Activated CD8-positive, alpha-beta T cell treated with anti-CD3 and anti-CD28 coated beads for 36 hours (primary cell): ENCODE measurements at regions not wholly inside any gene's neighbourhood (a gene's known extent, or its start where the extent isn't known, plus 50 kb on each side); places are given as distances from the start of the nearest gene placed in this dataset.

Source experiments
- ATAC-seq: fragments of 200-7000 bp; cut with Tn5 transposase; one replicate; pipeline ENCODE4 v1.10.0; 2021; ENCODE audit warnings: mild to moderate bottlenecking, moderate library complexity
- CTCF ChIA-PET: fragments of 350-600 bp; sonication (Branson Sonifier 250); formaldehyde crosslinking; loops from one replicate; lab custom pipeline; 2021; ENCODE audit warnings: antibody characterized with exemption; lab: Charles Lee
- POLR2A ChIA-PET: fragments of 350-600 bp; sonication (Branson Sonifier 250); formaldehyde crosslinking; loops from one replicate; lab custom pipeline; 2021; ENCODE audit warnings: antibody characterized with exemption; lab: Charles Lee
- DNase-seq: peaks from one replicate; pipeline ENCODE4 v3.0.0-alpha.2; 2020
- H3K27ac Mint-ChIP-seq: one replicate; pipeline ENCODE4 v1.8.0; 2021; ENCODE audit warnings: mild to moderate bottlenecking, mixed read lengths
- H3K27me3 Mint-ChIP-seq: one replicate; pipeline ENCODE4 v1.8.0; 2021; ENCODE audit warnings: mixed read lengths
- H3K36me3 Mint-ChIP-seq: one replicate; pipeline ENCODE4 v1.8.0; 2021; ENCODE audit warnings: low read depth, mixed read lengths
- H3K4me1 Mint-ChIP-seq: one replicate; pipeline ENCODE4 v1.8.0; 2021; ENCODE audit warnings: low read depth, mixed read lengths
- H3K4me3 Mint-ChIP-seq: one replicate; pipeline ENCODE4 v1.8.0; 2021; ENCODE audit warnings: mild to moderate bottlenecking, moderate library complexity, mixed read lengths
- H3K9me3 Mint-ChIP-seq: one replicate; pipeline ENCODE4 v1.8.0; 2021; ENCODE audit warnings: mixed read lengths
- intact Hi-C: fragments of 100-400 bp; cut with micrococcal nuclease; formaldehyde crosslinking; loops from one replicate; pipeline ENCODE4 v1.10.0; 2022
- TF ChIP-seq, protein P1 (sequence below): fragments of 200-600 bp; IDR thresholded peaks from one replicate; pipeline ENCODE4 v1.8.0; 2022; ENCODE audit warnings: antibody characterized with exemption, mild to moderate bottlenecking

DNA sequence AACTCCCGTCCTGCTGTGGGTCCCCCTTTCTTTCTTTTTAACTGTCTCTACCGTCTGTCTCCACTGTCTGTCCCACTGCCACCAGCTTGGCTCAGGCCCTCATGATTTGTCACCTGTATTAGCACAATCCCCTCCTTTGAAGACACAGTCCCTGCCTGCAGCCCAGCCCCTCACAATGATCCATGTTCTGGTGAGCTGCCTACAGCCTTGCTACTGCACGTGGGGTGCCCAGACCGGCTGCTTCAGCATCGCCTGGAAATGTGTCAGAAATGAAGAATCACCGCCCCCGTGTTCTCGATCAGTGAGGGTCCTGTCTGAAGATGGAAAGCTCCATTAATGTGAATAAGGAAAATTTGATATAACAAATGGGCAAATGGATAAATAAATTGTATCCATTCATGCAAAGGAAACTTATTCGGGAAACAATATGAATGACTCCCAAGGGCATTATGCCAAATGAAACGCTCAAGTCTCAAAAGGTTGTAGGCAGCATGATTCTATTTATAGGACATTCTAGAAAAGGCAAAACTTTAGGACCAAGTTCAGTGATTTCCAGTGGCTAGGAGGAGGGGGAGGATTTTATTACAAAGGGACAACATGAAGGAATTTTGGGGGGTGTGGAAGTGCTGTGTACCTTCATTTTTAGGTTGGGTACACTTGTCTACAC, 59.4 kb upstream of the CD83 start:
- Mint-ChIP-seq H3K27me3 (peaks cover 27% of the 10 kb centered on the region), H3K36me3 (no peaks in the 10 kb centered on the region), H3K4me1 (no peaks in the 10 kb centered on the region), H3K27ac (no peak overlapping the region), H3K4me3 (no peak overlapping the region), H3K9me3 (no peaks in the 10 kb centered on the region)
- CTCF ChIA-PET, result interaction anchor here (0.6 to 5.6 kb wide), 4 partner anchors 9 to 150 kb away, joined by 3 to 32 read pairs (median 16); no protein-coding TSS in a partner anchor
- intact Hi-C loops, result no loop called here
- TF ChIP-seq, protein P1, sequence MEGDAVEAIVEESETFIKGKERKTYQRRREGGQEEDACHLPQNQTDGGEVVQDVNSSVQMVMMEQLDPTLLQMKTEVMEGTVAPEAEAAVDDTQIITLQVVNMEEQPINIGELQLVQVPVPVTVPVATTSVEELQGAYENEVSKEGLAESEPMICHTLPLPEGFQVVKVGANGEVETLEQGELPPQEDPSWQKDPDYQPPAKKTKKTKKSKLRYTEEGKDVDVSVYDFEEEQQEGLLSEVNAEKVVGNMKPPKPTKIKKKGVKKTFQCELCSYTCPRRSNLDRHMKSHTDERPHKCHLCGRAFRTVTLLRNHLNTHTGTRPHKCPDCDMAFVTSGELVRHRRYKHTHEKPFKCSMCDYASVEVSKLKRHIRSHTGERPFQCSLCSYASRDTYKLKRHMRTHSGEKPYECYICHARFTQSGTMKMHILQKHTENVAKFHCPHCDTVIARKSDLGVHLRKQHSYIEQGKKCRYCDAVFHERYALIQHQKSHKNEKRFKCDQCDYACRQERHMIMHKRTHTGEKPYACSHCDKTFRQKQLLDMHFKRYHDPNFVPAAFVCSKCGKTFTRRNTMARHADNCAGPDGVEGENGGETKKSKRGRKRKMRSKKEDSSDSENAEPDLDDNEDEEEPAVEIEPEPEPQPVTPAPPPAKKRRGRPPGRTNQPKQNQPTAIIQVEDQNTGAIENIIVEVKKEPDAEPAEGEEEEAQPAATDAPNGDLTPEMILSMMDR, result no peak
- POLR2A ChIA-PET, result interaction anchor here (1.4 kb wide), 1 partner anchor 33 kb away, joined by 4 read pairs; no protein-coding TSS in a partner anchor
- DNase-seq (no peak), ATAC-seq (no peak)

DNA sequence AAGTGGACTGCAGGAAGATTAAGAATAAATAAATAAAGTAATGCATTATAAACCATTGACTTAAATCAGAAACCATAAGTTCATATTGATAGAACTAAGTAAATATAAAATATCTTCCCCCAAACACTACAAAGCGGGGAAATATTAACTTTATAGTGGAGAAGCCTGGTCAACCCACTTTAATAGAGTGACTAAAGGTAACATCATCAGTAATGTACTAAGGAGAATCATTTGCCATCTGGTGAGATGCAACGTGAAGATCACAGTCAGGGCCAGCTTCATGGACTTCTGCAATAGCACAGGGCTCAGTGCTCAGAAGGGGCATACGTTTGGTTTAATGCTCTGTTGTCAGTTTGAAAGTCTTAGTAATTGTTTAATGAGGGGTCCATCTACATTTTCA, 58.8 kb upstream of the CD83 start:
- ATAC-seq, result no peak
- Mint-ChIP-seq H3K27me3 (peaks cover 27% of the 10 kb centered on the region), H3K27ac (no peak overlapping the region), H3K9me3 (no peaks in the 10 kb centered on the region), H3K4me3 (no peak overlapping the region), H3K36me3 (no peaks in the 10 kb centered on the region), H3K4me1 (no peaks in the 10 kb centered on the region)
- ChIA-PET POLR2A (no interaction called here), CTCF (interaction anchor here (0.6 to 5.6 kb wide), 4 partner anchors 8 to 150 kb away, joined by 3 to 32 read pairs (median 16); no protein-coding TSS in a partner anchor)
- TF ChIP-seq, protein P1, result no peak
- intact Hi-C loops, result no loop called here
- no peak for DNase-seq

DNA sequence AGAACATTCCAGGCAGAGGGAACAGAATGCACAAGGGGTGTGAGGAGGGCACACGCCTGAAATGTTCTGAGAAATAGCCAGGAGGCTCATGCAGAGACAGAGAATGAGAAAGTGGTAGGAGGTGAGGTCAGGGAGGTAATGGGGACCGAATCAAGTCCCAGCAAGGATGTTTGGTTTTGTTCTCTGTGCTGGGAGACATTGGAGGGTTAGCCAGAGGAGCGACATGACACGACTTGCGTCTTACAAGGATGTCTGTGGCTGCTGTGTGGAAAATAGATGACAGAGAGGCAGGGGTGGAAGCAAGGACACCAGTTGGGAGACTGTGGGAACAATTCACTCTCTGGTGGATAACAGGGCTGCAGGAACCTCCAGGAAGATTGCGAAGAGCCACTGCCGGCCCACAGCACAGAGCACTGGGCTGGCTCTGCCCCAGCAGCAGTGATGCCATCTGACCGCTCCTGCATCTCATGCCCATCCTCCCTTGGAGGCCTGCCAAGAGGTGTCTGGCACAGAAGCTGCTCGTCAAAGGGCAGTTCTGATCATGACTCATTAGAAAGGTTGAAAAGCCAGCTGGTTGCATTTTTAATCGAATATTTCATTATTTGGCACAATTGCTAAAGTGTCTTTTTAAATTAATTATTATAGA, 57.7 kb upstream of the CD83 start:
- CTCF ChIA-PET, result interaction anchor here (1.2 to 5.6 kb wide), 2 partner anchors 9 to 13 kb away, joined by 3 to 30 read pairs; no protein-coding TSS in a partner anchor
- no peaks in the 10 kb centered on the region for H3K4me1 Mint-ChIP-seq
- no peak overlapping the region for H3K4me3 Mint-ChIP-seq
- peaks cover 25% of the 10 kb centered on the region for H3K27me3 Mint-ChIP-seq
- H3K36me3 Mint-ChIP-seq, result no peaks in the 10 kb centered on the region
- intact Hi-C loops, result no loop called here
- POLR2A ChIA-PET, result no interaction called here
- H3K27ac Mint-ChIP-seq, result no peak overlapping the region
- ATAC-seq, result no peak
- no peaks in the 10 kb centered on the region for H3K9me3 Mint-ChIP-seq
- TF ChIP-seq, protein P1, result no peak
- DNase-seq, result no peak

DNA sequence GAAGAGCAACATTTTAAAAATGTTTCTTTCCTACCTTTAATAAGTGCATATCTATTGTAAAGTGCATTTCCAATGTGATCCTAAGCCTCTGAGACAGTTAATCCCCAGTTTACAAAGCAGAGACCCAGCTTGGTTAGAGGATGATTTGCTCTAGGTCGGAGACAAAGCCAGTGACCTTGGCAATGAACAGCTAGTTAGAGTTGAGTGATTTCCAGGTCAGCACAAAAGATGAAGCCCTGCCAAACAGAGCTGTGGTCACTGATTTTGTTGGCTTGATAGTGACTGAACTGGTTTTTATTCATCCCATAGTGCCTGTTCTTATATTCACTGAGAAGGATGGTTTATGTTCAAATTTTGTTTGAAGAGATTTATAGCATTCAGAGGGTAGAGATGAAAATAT, 56.6 kb upstream of the CD83 start:
- H3K36me3 Mint-ChIP-seq, result no peaks in the 10 kb centered on the region
- H3K4me1 Mint-ChIP-seq, result no peaks in the 10 kb centered on the region
- H3K27me3 Mint-ChIP-seq, result peaks cover 25% of the 10 kb centered on the region
- no peak overlapping the region for H3K27ac Mint-ChIP-seq
- no peak overlapping the region for H3K4me3 Mint-ChIP-seq
- TF ChIP-seq, protein P1, result no peak
- intact Hi-C loops, result no loop called here
- ATAC-seq, result no peak
- no peaks in the 10 kb centered on the region for H3K9me3 Mint-ChIP-seq
- POLR2A ChIA-PET, result no interaction called here
- DNase-seq, result no peak
- CTCF ChIA-PET, result interaction anchor here (1.3 to 5.6 kb wide), 3 partner anchors 14 to 152 kb away, joined by 3 to 30 read pairs (median 3); no protein-coding TSS in a partner anchor

GRCh38 chr6:14061643-14062042, 55.9 kb upstream of the CD83 start:
- H3K4me1 Mint-ChIP-seq, result no peaks in the 10 kb centered on the region
- TF ChIP-seq, protein P1, result no peak
- ATAC-seq (no peak), DNase-seq (no peak)
- intact Hi-C loops, result no loop called here
- H3K36me3 Mint-ChIP-seq, result no peaks in the 10 kb centered on the region
- peaks cover 25% of the 10 kb centered on the region for H3K27me3 Mint-ChIP-seq
- CTCF ChIA-PET, result interaction anchor here (1.3 to 5.6 kb wide), 3 partner anchors 14 to 153 kb away, joined by 3 to 30 read pairs (median 3); no protein-coding TSS in a partner anchor
- no peak overlapping the region for H3K4me3 Mint-ChIP-seq
- H3K27ac Mint-ChIP-seq, result no peak overlapping the region
- POLR2A ChIA-PET, result interaction anchor here (1.0 kb wide), 1 partner anchor 10 kb away, joined by 3 read pairs; no protein-coding TSS in a partner anchor
- no peaks in the 10 kb centered on the region for H3K9me3 Mint-ChIP-seq
